ENCODE measurements at regions not wholly inside any gene's neighbourhood (a gene's known extent, or its start where the extent isn't known, plus 50 kb on each side); places are given as distances from the start of the nearest gene placed in this dataset.
"Not testable (repeated sequence)": the region's sequence is repeated elsewhere in the genome, so short reads cannot be mapped to it uniquely, and the experiment has no call there.

- not testable (repeated sequence) for TF ChIP-seq CTCF (conservative IDR thresholded peaks at IDR 0.05); ZFX (IDR thresholded peaks at IDR 0.05)
Measured at GRCh38 chr13:52213920-52214319, 54.5 kb upstream of the NEK3 start.
